Stimulated activated CD8-positive, alpha-beta memory T cell treated with anti-CD3 and anti-CD28 coated beads, Interleukin-2, amount 100 ng/mL, for 48 hours (primary cell): ENCODE measurements at regions not wholly inside any gene's neighbourhood (a gene's known extent, or its start where the extent isn't known, plus 50 kb on each side); places are given as distances from the start of the nearest gene placed in this dataset.
A peak's percentile ranks its signal among the peaks of the same experiment; 100 is the strongest.

Source experiments
- DNase-seq, 2 donors: peaks; one replicate each; pipeline ENCODE4 v3.0.0-alpha.2; 2020; ENCODE audit warnings: low read depth in 2 of 2

DNA sequence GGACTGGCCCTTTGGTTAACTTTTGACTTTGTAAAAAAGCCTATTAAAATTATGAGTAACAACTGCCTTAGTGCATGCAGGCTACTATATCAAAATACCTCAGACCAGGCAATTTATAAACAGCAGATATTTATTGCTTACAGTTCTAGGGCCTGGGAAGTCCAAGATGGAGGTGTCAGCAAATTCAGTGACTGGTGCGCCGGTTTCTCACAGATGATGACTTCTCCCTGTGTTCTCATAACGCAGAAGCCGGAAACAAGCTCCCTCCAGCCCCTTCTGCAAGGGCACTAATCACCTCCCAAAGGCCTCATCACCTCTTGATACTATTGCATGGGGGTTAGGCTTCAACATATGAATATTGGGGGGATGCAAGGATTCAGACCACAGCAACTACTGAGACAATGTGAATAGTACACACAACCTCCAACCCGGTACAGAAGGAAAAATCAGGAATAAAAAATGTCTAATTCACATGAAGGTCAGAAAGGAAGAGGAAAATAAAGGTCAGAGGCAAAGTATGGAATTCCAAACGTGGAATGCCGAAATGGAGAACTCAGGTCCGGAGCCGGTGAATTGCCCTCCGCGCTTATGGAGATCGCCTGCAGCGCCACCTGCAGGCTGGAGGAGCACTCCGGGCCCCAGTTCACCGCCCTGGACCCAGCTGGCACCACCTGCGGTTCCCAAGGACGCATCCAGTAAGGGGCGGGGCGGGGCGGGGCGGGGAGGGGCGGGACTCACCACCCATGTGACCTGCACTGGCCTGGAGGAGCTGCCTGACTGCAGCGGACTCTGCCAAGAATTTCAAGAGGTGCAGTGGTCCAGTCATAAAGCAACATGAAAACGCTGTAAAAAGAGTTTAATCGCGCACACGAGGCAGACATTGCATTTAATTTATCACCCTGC, 203.4 kb downstream of the KIF26A start:
- DNase-seq: peak in 1 of 2 donors; percentile 28

DNA sequence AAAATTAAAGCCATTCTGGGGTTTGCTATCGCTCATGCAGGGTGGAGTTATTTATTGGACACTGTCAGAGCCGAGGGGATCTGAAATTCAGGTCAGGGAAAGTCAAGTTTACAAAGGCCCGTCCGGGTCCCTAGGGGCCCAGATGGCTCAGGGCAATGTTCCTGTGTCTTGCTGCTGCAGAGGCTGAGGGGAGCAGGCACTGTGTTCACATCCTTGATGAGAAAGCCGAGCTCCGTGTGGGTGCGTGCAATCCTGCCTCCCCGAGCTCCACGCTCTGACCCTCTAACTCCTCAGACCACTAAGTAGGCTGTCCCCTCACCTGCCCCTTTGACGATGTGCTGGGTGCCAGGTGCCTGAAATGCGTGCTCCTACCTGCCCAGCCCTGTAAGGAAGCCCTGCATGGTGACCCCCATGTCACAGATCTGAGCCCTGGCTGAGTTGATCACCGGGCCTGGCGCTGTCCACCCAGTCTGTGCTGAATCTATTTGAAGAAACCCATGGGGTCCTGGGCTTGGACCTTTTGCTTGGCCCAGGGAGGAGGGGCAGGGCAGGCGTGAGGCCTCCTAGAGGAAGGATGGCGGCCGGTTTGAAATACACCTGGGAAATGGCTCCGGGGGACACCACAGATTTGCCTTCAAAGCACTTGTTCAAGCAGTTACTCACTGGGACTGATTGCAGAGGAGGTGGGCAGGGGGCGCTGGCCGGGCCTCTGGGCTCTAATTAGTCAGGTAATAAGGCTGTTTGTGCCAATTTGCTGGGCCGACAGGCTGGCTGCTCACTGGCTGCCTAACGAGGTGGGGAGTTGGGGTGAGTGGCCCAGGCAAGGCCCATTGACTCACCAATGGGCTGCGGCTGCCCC, 204.3 kb downstream of the KIF26A start:
- no peak for DNase-seq

DNA sequence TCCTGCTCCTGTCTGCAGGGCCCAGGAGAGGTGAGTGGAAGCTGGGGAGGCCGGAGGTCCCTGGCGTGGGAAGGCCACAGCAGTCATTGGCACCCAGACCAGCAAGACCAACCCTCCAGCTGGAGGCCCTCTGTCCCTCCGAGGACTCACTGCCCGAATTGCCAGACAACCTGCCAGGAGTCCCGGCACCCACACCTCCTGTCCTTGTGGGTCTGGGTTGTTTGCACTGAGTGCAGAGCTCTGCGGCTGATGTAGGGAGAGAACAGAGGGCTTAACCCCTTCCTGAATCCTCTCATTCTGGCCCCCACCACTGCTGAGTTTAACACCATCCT, 204.9 kb downstream of the KIF26A start:
- no peak for DNase-seq

DNA sequence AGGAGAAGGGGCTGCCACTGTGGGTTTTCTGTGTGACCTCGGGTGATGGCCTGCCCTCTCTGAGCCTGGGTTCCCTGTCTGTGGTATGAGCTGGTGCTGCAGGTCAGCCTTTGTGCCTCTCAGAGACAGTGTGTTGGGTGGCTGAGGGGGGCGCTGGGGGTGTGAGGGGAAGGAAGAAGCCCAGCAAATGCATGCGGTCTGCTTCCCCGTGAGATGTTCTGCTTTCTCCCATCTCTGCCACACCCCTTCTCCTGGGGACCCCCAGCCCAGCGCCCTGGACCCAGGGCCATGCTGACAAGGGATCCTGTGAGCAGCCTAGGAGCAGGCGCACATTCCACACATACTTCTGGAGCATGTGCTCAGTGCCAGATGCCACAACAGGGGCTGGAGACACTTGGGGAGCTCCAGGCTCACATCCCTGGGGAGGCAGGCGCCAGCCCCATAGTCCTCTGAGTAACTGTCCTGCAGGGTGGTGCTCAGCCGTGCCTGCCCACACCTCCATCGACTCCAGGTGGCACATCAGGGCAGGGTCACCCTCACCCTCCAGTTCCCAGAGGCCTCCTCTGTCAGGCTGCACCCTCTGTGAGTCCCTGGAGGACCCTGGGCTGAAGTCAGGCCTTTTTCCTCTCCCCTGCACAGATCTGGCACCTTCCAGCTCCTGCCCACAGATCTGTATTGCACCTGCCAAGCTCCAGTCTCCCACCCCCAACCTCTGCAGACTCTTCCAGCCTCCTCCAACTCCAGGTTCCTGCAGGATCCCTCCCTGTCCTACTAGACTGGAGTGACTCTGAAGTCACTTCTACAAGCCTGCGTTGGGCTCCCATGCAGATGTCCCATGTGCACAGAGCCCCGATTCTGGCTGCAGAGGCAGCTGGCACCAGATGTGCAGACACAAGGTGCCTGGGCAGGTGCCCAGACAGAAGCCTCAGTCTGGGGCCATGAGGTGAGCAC, 205.6 kb downstream of the KIF26A start:
- DNase-seq: no peak

DNA sequence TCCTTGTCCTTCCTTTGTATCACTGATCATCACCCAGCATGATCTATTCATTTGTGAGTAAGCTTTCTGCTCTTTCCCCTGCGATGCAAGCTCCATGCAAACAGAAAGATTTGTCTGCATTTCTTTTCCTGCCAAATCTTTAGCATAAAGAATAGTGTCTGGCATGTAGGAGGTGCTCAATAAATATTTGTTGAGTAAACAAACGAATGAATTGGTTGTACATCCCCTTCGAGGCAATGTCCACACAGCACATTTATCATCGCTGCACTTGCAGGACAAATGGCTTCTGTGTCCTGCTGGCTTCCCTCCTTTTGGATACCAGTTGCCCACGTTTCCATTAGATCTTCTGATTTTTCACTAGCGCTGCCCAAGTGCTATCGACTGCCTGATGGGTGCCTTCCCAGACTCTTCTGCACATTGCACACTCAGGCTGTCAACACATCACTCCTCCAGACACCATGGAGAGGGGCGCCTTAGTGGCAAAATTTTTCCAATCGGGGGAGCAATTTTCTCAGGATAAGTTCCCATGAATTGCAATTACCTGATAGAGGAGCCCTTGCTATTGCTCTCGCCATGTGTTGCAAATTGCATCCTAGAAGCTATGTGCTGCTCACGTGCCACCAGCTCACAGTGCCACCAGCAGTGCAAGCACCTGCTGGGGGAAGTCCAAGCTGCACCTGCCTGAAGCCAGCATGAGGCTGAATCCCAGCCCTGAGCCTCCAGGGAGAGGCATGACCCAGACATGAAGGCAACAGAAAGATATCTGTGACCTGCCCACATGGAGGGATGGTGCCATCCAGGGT, 206.6 kb downstream of the KIF26A start:
- DNase-seq: no peak

DNA sequence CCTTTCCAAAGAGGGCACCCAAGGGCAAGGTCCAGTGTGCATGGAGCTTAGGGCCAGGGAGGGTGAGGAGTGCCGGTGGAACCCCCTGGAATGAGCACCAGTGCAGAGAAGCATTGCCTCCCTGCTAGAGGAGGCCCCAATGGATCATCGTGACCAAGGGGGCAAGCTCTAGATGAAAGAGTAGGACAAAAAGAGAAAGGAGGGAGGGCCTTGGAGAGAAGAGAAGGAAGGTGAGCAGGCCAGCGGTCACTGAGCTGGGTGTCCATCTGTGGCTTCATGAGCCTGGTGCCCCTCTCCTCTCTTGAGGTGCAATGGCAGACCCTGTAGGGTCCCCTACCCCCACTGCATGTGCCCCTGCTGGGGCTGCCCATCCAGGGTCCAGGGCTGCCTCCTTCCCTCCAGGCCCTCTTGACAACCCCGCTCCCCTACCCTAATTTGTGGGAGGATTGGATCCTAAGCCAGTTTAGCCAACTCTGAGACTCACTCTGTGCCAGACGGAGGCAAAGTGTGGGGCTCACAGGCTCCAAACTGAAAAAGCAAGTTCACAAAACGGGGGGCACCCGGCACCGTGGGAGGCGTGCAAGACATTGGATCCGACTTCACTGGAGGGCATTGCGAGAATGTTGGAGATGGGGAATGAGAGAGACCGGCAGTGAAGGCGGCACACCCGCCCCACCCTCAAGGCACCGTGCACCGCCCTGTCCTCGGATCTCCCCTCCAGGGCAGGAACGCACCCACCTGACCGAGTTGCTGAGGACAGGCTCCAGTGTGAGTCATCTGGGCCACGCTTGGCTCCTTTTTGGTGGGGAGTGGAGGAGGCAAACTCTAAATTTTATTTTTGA, 207.5 kb downstream of the KIF26A start:
- no peak for DNase-seq

DNA sequence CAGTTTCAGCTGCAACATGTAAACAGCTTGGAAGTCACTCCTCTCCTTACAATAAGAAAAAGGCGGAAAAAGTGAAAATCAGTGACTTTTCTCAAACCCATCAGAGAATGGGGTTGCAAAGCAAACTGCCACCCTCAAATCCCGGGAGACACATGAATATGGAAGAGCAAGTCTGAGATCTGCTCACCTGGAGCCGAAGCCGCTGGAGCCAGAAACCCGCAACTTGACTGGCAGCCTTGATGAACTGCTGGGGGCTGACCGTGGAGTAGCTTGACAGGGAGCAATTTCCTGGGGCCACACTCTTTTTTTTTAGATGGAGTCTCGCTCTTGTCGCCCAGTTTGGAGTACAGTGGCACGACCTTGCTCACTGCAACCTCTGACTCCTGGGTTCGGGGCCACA, 208.2 kb downstream of the KIF26A start:
- no peak for DNase-seq

DNA sequence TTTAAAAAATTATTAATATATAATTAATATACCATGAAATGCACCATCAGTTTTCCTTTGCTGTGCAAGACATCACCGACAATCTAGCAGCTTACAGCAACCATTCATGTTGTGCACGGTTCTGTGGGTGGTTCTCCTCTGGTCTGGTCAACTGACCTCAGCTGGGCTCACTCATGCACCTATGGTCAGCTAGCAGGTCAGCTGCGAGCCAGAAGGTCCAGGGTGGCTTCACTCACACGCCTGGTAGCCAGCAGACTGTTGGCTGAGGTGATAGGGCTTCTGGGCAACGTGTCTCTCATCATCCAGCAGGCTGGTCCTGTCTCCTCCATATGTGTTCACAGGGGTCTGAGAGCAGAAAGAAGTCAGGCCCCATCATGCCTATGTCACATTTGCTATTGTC, 210.4 kb downstream of the KIF26A start:
- no peak for DNase-seq

DNA sequence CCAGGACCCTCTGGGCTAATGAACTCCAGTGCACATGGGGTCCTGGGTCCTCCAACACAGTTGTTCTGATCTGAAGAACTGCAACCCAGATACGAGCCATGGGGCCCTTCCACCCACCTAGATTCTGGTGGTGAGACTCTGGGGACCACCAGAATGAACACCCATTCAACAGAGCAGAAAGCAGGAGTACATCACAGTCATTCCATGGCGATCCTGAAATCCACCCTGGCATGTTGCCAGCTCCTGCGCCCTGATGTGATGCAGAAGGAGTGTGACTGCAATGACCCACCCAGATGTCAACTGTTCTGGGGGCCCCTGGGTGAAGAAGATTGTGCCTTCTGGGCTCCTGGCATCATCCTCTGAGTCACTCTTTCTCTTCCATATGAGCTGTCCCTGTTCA, 211.6 kb downstream of the KIF26A start:
- DNase-seq: no peak

DNA sequence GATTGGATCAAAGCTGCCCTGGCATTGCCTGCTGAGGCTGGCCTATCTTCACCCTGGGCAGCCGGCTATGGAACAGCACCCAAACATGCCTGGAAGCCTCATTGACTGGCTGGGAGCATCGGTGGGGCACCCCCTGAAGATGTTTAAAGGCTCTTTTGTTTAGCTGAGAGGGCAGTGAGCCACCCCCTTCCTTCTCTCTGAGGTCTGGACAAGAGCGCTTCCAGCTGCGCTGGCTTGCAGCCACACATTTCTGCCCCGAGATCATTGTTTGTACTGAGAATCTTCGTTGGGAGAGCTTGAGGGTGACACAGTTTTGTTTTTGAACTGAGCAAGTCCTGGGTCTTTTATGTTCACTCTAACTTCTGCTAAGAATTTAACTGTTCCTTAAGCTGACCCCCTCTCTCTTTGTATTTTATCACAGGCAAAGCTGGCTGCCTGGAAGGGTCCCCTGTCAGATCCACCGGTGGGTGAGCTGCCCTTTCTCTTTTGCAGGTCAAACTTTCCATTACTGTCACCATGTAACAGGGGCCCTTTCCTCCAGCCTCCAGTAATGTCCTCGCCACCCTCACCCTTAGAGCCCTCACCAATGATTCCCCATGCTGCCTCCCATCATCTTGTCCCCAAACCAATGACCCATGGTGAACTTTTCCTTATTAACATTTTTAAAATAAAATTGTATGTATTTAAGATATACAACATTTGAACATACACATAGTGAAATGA, 212.2 kb downstream of the KIF26A start:
- DNase-seq: no peak

DNA sequence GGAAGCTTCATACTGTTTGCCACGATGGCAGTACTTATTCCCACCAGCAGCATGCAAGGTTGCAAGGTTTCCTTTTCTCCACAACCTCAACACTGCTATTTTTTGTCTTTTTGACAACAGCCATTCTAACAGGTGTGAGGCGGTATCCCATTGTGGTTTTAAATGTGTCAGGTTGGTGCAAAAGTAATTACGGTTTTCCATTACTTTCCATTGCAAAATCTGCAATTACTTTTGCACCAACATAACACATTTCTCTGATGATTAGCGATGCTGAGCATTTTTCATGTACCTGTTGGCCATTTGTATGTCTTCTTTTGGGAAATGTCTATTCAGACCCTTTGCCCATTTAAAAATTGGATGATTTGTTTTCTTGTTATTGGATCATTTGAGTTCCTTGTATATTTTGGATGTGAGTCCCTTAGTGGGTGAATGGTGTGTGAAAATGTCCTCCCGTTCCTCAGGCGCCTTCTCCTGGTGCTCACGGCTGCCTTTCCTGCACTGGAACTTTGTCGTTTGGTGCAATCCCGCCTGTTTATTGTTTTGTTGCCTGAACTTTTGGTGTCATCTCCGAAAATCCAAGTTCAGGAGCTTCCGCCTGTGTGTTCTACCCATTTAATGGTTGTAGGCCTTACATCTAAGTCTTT, 213.6 kb downstream of the KIF26A start:
- DNase-seq: no peak

DNA sequence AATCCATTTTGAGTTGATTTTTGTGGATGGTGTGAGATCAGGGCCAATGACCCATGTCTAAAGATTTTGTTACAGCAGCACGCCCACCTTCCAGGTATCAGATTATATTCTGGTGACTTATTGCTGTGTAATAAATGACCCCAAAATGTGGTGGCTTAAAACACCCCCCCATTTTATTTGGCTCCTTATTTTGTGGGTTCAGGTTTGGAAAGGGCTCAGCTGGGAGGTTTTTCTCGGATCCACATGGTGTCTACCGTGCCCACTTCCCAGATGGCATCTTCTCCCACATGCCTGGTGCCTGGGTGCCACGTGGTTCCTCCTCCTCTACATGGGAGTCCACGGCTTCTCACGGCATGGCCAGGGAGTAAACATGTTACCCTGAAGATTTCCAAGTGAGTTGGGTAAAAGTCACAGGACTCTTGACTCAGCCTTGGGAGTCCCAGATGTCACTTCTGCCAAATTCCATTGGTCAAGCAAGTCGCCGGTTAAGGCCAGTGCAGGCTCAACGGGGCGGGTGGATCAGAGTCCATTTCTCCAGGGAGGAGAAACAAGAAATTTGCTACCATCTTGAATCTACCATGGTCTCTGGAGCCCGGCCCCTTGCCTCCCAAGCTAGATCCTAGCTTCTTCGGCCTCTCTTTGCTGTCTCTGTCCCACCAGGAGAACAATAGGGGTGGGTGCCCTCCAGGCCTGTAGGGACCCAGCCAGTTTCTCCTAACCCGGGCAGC, 214.3 kb downstream of the KIF26A start:
- no peak for DNase-seq

DNA sequence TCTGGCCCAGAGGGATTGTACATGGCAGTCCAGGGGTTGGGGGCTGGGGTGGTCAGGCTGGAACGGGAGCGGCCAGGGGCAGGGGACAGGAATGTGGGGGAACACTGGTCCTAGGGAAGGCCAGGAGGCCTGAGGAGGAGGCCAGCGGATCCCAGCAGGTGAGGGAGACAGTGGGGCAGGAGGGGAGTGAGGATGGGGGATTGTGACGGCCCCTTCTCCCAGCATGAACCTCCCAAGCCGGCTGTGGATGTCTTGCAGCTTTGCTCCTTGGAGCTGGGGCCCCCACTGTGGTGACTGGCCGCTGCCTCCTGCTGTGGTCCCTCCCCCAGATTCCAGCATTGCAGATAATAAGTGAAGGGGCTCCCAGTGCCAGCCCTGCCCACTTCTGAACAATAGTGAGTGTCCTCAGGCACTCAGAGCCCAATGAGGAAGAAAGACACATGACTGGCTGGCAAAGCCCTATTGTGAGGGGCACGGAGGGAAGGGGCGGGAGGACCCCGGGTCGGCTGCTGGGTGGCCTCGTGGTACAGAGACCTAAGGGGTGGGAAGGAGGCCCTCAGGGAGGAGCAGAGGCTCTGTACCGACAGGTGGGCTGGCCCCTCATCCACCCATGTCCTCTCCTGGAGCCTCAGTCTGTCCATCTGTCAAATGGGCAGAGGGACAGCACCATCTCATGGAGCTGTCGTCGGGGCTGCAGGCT, 215.0 kb downstream of the KIF26A start:
- DNase-seq: no peak

DNA sequence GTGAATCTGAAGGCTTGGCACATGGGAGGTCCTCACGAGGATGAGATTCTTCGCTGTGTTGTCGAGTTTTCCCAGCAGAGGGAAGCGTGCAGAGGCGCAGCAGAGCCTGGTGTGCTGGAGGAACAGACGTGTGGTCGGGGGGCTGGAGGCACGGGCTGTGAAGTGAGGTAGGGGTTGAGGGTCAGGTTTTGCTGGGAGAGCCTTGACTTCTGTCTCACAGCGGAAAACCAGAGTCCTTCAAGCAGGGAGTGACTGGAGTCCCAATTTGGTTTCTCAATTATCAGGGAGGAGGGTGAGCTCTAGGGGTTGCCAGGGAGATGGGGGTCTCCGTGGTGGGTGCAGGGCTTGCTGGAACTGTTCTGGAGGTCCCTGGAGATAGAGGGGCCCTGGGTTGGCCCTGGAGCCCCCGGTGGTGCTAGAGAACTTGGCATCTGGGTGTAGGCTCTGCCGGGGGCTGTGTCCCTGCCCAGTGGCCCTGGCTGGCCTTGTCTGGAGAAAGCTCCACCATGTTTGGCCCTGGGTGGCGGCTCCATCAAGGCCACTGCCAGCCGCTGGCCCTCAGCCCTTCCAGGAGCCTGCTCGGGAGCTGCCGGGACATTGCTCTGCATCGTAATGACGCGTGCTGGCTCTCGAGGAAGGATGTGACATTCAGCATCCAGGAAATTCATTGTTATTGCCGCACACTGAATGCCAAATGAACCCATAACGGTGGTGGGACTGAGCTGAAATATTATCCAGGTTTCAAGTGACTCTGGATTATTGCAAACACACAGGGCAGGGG, 215.7 kb downstream of the KIF26A start:
- no peak for DNase-seq

DNA sequence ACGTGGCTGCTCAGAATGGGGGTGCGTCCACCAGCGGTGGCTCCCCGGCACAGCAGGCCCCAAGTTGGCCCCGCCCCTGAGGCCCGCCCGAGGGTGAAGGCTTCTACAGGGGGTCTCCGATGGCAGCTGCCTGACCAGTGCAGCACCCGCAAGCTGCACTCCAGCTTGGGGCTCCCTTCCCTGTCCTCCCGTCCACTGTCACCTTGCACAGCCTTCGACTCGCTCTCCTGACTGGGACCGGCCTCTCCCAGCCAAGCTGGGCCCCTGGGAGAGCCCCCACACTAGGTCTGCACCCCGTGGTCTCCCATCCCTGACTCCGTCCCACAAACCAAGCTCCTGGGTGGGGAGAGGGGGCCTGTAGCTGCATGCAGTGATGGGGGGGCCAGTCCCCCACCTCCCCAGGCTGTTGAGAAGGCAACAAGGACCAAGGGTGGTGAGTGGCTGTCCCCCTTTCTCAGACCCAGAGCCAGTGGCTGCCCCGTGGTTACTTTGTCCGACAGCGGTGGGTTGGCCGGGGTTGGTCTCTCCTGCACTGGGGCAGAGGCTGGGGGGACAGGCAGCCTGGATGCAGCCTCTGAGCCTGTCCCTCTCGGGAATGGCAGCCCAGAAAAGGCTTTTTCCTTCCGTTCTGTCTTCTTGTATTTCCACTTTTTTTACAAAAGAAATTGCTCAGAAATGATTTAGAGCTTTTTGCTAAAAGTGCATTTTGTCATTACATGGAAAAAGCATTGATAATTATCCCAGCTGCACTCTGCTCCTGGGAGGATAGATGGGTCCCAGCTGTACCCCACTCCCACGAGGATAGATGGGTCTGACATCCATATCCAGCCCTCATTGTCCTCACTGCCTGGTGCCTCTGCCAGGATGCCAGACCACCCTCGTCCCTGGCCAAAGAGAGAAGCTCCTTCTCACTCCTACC, 217.0 kb downstream of the KIF26A start:
- DNase-seq: no peak
